Endothelial cell of umbilical vein (primary cell): ENCODE measurements at regions not wholly inside any gene's neighbourhood (a gene's known extent, or its start where the extent isn't known, plus 50 kb on each side); places are given as distances from the start of the nearest gene placed in this dataset.

Source experiments
- BruUV-seq: library from RNA; stranded (reverse); fragments of 400-500 nt; replicated peaks from 2 replicates; lab custom pipeline; 2021; lab: Mats Ljungman, UMichigan
- CTCF ChIA-PET: fragments of 300-600, 350-600 bp; sonication (Branson Sonifier 250); formaldehyde crosslinking; loops from one replicate; lab custom pipeline; 2021; ENCODE audit warnings: antibody characterized with exemption, inconsistent platforms; lab: Charles Lee
- POLR2A ChIA-PET: fragments of 300-600, 350-600 bp; sonication (Branson Sonifier 250); formaldehyde crosslinking; loops from one replicate; lab custom pipeline; 2021; ENCODE audit warnings: antibody characterized with exemption, inconsistent platforms; lab: Charles Lee
- DNase-seq: peaks from one replicate; pipeline ENCODE4 v3.0.0-alpha.2; 2011; ENCODE audit warnings: low read depth, low spot score
- FAIRE-seq: peaks from 2 replicates; lab custom pipeline; 2011; peaks lifted over from hg19 to GRCh38; lab: Jason Lieb, UNC
- H2AFZ ChIP-seq: 2 replicates; pipeline ENCODE4 v1.6.0; 2012; ENCODE audit warnings: low read depth, low read length, control low read depth, inconsistent platforms
- H3K27ac ChIP-seq: 2 replicates; pipeline ENCODE4 v1.5.1; 2011; ENCODE audit warnings: low read depth, mild to moderate bottlenecking, control low read depth, low read length, moderate library complexity; ENCODE audit not compliant: insufficient read depth
- H3K27me3 ChIP-seq, 2 experiments: 2 replicates each; pipeline versions ENCODE4 v1.6.0 to v1.6.1; 2011; ENCODE audit warnings: low read length in 2 of 2, mixed read lengths in 1 of 2; ENCODE audit not compliant: control insufficient read depth in 2 of 2, insufficient read depth in 2 of 2
- H3K36me3 ChIP-seq, 2 experiments: 2 replicates in 1 of 2; 3 replicates in 1 of 2; pipeline ENCODE4 v1.5.1; 2011; ENCODE audit warnings: low read length in 2 of 2, mild to moderate bottlenecking in 1 of 2, moderate library complexity in 1 of 2; ENCODE audit not compliant: control insufficient read depth in 2 of 2, insufficient read depth in 2 of 2; ENCODE audit errors: extremely low read depth in 1 of 2
- H3K4me1 ChIP-seq: 3 replicates; pipeline ENCODE4 v1.5.1; 2011; ENCODE audit warnings: mild to moderate bottlenecking, low read length; ENCODE audit not compliant: control insufficient read depth, insufficient read depth; ENCODE audit errors: extremely low read depth
- H3K4me2 ChIP-seq: 2 replicates; pipeline ENCODE4 v1.6.1; 2011; ENCODE audit warnings: low read length, control low read depth, mixed read lengths; ENCODE audit not compliant: insufficient read depth
- H3K4me3 ChIP-seq, 3 experiments: fragments of 200-600 bp in 1 of 3; sonication (generic), shearing (Covaris generic) in 1 of 3; replicated peaks in 1 of 3; 2 replicates each; pipeline ENCODE4 v1.5.1; 2011 to 2016; ENCODE audit warnings: control low read depth in 3 of 3, low read length in 3 of 3, mild to moderate bottlenecking in 2 of 3, inconsistent platforms in 1 of 3, low read depth in 1 of 3, moderate library complexity in 1 of 3; ENCODE audit not compliant: insufficient read depth in 1 of 3
- H3K79me2 ChIP-seq: 2 replicates; pipeline ENCODE4 v1.6.0; 2012; ENCODE audit warnings: low read length, inconsistent platforms; ENCODE audit not compliant: control insufficient read depth, insufficient read depth
- H3K9ac ChIP-seq: replicated peaks from 2 replicates; pipeline ENCODE3; 2011; ENCODE audit warnings: low read length, control low read depth; ENCODE audit not compliant: insufficient read depth; ENCODE audit errors: extremely low read depth
- H3K9me1 ChIP-seq: replicated peaks from 3 replicates; pipeline ENCODE4 v1.6.0; 2011; ENCODE audit warnings: mild to moderate bottlenecking, low read length; ENCODE audit not compliant: control insufficient read depth, insufficient read depth; ENCODE audit errors: extremely low read depth
- H3K9me3 ChIP-seq: replicated peaks from 2 replicates; pipeline ENCODE4 v1.5.1; 2012; ENCODE audit warnings: low read length, inconsistent platforms; ENCODE audit not compliant: control insufficient read depth, insufficient read depth
- H4K20me1 ChIP-seq: replicated peaks from 2 replicates; pipeline ENCODE3; 2011; ENCODE audit warnings: mild to moderate bottlenecking, low read length; ENCODE audit not compliant: control insufficient read depth, insufficient read depth; ENCODE audit errors: extremely low read depth
- CTCF ChIP-seq, 2 donors: IDR thresholded peaks; 1 replicate in 1 of 2; 2 replicates in 1 of 2; pipeline ENCODE4 v1.5.1; 2011; ENCODE audit warnings: low read length in 2 of 2, mild to moderate bottlenecking in 2 of 2, moderate library complexity in 2 of 2, control low read depth in 1 of 2, inconsistent platforms in 1 of 2, low read depth in 1 of 2; ENCODE audit not compliant: insufficient read depth in 1 of 2; ENCODE audit errors: extremely low read depth in 1 of 2
- EZH2 ChIP-seq: IDR thresholded peaks from 2 replicates; pipeline ENCODE4 v1.6.1; 2012; ENCODE audit warnings: borderline replicate concordance, low read depth, mild to moderate bottlenecking, moderate library complexity, low read length, inconsistent platforms; ENCODE audit not compliant: severe bottlenecking
- FOS ChIP-seq: IDR thresholded peaks from 2 replicates; pipeline ENCODE4 v1.6.1; 2011; ENCODE audit warnings: mild to moderate bottlenecking, low read length, moderate library complexity, borderline replicate concordance; ENCODE audit not compliant: insufficient read depth
- GATA2 ChIP-seq: IDR thresholded peaks from 2 replicates; pipeline ENCODE4 v1.7.0; 2011; ENCODE audit warnings: low read depth, mild to moderate bottlenecking, moderate library complexity, mixed read lengths, low read length; ENCODE audit not compliant: insufficient read length, insufficient read depth
- JUN ChIP-seq: IDR thresholded peaks from 2 replicates; pipeline ENCODE4 v1.6.1; 2011; ENCODE audit warnings: borderline replicate concordance, low read depth; ENCODE audit not compliant: insufficient read length, insufficient read depth
- MAX ChIP-seq: IDR thresholded peaks from 2 replicates; pipeline ENCODE4 v1.6.1; 2011; ENCODE audit not compliant: insufficient read depth, insufficient read length
- MYC ChIP-seq: IDR thresholded peaks from one replicate; pipeline ENCODE4 v1.6.1; 2011; ENCODE audit warnings: mild to moderate bottlenecking, low read depth, low read length
- POLR2A ChIP-seq: IDR thresholded peaks from 2 replicates; pipeline ENCODE4 v1.6.1; 2012; ENCODE audit warnings: low read depth, mild to moderate bottlenecking, control low read depth, low read length
- POLR2AphosphoS5 ChIP-seq: IDR thresholded peaks from 2 replicates; pipeline ENCODE4 v1.6.1; 2012; ENCODE audit warnings: low read depth, mild to moderate bottlenecking, control low read depth, low read length, moderate library complexity; ENCODE audit not compliant: insufficient read depth
- dilution Hi-C: fragments of 300-500 bp; cut with MboI; formaldehyde crosslinking; loops from one replicate; pipeline ENCODE4 v1.15.0; 2019; ENCODE audit warnings: low sequenced_read_pairs; ENCODE audit not compliant: extremely low pct_ligation_motif_present
- intact Hi-C: fragments of 100-400 bp; cut with micrococcal nuclease; formaldehyde crosslinking; loops from one replicate; pipeline ENCODE4 v1.10.0; 2022

DNA sequence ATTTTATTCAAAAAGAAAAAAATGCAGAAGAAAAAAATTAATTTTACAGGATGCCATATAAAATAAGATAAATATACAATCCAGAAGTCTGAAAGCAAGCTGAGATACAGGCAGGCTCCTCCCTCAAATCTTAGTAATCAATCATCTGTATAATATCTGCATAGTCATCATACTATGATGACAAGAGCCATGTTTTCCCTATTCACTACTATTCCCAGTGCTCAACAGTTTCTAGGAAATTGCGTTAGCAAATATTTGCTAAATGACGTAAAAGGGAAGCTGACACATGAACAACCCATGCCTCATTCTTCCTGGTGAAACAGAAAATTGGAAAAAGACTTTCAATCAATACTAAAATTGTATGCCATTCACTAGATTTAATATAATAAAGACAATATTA is 793.2 kb downstream of the SUCLG1 start:
- dilution Hi-C loops, result no loop called here
- H3K4me3 ChIP-seq, result no peak overlapping the region
- no peaks in the 10 kb centered on the region for H4K20me1 ChIP-seq
- peak overlapping the region; percentile 17 for H3K4me2 ChIP-seq
- DNase-seq (peak; percentile 75), FAIRE-seq (peak; percentile 79)
- H3K9me3 ChIP-seq, result no peaks in the 10 kb centered on the region
- no peak overlapping the region for H3K9ac ChIP-seq
- TF ChIP-seq MYC (no peak), CTCF (IDR thresholded peaks at IDR 0.05; ENCODE audit: extremely low read depth in 1 of 2, insufficient read depth in 1 of 2, low read depth in 1 of 2, low read length in 2 of 2) (no peak), POLR2A (no peak), EZH2 (no peak), GATA2 (no peak), POLR2AphosphoS5 (peak; percentile 20), FOS (peak; percentile 81), JUN (peak; percentile 85), MAX (no peak)
- H3K36me3 ChIP-seq, result no peaks in the 10 kb centered on the region
- no peaks in the 10 kb centered on the region for H3K27me3 ChIP-seq
- H3K4me1 ChIP-seq, result peaks cover 7% of the 10 kb centered on the region
- BruUV-seq, result no TSS peak
- H3K79me2 ChIP-seq, result no peaks in the 10 kb centered on the region
- CTCF ChIA-PET, result no interaction called here
- POLR2A ChIA-PET, result no interaction called here
- H3K9me1 ChIP-seq, result no peaks in the 10 kb centered on the region
- peak overlapping the region; percentile 87 for H3K27ac ChIP-seq
- intact Hi-C loops, result loop anchor here (1.0 to 10.0 kb wide), 2 partner anchors 480 to 611 kb away; no protein-coding TSS in a partner anchor
- H2AFZ ChIP-seq, result no peak overlapping the region
